CD4-positive, alpha-beta T cell treated with Interleukin-6 at 100 ng/mL for 8 hours (primary cell): ENCODE measurements at regions not wholly inside any gene's neighbourhood (a gene's known extent, or its start where the extent isn't known, plus 50 kb on each side); places are given as distances from the start of the nearest gene placed in this dataset.

ENCODE experiments used
- DNase-seq: peaks from one replicate; pipeline ENCODE4 v3.0.0-alpha.2; 2020; ENCODE audit warnings: mixed read lengths, low spot score

DNA sequence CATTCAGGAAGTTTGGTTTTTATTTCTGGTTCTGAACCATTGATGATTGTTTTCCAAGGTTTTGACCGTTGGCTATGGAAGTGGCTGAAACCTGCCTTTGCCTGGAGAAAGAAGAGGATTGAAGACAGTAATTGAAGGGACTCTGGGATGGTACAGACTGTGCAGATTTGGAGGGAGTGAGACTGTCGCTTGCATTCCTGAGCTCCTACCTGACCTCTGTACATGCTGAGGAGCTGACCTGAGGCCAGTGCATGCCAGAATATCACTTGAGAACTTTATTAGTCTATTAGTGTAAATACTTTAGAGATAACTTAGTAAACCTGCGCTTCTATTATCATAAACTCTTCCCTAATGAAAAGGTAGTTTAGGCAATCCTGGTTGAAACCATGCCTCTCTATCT is 276.4 kb downstream of the IRS2 start:
- no peak for DNase-seq

DNA sequence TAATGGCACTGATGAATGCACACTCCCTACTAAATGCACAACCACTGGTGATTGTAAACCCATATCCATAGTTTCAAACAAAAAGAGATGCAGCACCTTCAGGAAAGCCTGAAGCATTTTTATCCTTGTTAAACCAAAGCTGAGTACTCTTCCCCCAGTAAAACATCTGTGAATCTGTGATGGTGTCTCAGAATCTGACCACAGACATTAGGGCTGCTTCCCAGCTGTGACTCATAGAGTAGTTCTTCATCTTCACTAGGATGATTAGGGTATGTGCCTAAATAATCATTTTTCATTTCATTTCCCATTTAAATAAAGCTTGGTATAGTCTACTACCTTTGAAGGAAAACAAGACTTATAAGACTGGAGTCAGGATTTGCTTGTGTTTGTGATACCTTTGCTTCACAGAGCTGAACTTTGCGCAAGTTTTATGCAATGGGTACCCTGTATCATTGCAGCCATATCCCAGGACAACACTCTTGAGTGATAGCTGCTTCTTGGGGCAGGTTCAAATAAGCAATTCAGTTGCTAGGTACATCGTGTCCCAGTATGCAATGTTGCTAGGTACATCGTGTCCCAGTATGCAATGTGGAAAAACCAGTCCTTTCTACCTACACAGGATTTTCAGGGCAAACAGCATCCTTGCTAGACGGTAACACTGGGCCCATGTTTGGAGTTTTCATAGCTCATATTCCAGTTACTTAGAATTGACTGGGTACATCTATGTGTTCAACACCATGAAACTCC is 277.1 kb downstream of the IRS2 start:
- no peak for DNase-seq

GRCh38 chr13:109500146-109500773 is 286.1 kb downstream of the IRS2 start:
- no peak for DNase-seq

GRCh38 chr13:109497917-109498316 is 288.5 kb downstream of the IRS2 start:
- DNase-seq = no peak

- DNase-seq = no peak
Observed at GRCh38 chr13:109496216-109496615, 290.2 kb downstream of the IRS2 start.

DNA sequence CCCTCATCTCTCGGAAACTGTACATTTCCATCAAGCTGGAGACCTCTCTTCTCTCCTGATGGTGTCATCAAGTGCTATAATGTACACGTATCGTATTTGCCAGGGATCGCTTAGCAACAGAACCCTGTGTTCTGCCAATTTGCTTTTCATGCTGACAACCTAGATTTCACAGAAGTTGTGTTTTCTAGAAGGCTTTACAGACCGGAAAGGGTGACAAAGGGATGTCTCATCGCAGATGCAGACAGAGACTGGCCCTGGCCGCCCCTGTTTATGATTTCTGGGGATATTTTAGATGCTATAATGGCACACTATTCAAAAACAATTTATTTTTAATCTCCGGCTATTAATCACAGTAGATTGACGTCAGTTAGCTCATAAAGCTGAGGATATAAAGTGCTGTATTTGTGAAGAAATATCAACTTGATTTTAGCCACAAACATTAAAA is 291.4 kb downstream of the IRS2 start:
- no peak for DNase-seq

DNA sequence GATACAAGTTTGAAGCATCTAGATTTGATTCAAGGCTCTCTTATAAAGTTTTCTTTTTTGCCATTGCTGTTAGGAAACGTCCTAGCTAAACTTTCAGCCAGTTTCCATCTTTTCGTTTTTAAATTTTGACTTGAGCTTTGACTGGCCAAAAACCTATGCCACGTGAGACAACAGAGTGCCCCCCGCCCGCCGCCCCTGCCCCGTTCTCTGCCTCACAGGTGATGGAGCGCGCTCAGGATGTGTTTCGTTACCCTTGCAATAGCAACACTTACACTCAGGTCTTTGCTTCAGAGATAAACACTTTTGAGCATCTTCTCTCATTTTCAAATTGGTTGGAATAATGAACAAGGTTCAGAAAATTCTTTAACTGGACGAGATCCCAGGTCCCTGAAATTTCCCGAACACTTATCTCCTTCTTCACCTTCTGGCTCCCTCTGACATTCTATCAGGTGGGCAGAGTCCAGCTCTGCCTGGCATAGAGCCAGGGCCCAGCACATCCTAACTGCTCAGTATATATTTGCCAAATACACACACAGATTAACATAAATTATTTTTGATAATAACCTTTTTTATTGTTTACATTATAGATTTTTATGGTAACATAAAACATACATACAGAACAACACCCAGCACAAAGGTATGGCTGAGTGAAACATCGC is 301.1 kb downstream of the IRS2 start:
- DNase-seq = no peak

DNA sequence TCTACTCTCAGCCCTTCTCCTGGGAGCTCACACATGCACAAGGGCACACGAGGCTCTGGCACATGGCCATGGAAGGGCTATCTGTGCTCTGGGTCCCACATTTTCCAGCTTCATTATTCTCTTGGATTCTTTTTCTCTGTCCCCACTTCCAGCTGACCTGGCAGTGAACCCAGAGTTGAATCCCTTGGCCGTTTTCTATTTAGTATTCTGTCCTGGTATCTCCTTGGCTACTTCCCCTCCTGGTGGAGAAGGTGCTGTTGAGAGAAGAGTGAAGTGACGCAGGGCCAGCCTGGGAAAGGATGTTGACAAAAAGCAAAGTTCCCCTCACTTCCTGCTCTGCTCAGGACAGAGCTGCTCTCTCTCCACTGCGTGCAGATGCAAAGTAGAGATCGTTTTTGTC is 303.1 kb downstream of the IRS2 start:
- no peak for DNase-seq

DNA sequence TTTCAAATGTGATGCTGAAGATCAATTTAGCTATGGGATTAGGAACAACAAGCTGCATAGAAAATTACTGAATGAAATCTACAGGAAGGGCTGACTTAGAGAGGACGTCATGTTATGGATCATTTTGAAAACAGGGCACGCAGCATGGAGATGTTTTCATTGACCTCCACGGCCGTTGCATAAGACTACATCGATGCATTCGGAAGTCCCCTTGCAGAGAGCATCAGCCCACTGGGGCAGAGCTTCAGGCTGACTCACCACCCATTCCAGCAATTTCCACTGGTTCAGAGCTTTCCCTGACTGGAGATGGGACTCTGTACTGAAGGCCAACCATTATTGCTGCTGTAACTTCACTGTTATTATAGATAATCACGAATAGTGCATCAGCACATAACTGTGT is 305.3 kb downstream of the IRS2 start:
- no peak for DNase-seq

GRCh38 chr13:109480011-109480955 is 306.1 kb downstream of the IRS2 start:
- DNase-seq = no peak

DNA sequence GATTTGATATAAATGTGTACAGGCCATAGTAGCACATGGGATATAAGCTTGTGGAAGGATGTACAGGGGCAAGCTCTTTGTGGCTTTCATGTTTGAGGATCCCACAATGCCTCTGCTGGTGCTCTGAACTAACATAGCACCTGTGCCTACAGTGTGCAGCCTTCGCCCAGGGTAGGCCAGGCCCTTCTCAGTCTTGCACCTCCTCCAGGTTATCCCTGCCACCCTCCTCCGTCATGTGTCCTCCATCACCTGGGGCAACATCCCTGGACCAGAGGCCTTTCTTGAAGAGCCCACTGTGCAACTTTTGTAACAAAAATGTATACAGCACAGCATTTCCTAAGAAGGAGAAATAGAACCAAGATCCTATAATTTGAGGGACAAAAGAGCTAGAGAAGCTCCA is 306.8 kb downstream of the IRS2 start:
- DNase-seq = no peak

- DNase-seq = no peak
Observed at GRCh38 chr13:109476001-109476400, 310.4 kb downstream of the IRS2 start.

DNA sequence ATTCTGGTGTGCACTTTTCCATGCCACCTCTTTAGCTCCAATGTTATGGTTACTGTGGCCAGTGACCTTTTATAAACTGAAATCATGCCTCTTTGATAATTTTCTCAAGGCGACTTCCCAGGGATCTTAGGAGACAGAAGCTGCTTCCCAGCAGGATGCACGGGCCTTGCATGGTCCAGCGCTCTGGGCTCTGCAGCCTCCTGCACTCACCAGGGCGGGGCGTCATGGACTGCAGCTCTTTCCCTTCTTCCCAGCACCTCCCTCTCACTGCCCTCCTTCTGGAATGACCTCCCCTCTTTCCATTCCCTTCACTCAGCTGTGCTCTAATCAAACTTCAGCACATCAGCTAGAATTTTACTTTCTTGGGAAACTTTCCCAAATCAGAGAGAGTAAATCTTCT is 318.3 kb downstream of the IRS2 start:
- DNase-seq = no peak

- no peak for DNase-seq
Observed at GRCh38 chr13:109465148-109465547, 321.2 kb downstream of the IRS2 start.

DNA sequence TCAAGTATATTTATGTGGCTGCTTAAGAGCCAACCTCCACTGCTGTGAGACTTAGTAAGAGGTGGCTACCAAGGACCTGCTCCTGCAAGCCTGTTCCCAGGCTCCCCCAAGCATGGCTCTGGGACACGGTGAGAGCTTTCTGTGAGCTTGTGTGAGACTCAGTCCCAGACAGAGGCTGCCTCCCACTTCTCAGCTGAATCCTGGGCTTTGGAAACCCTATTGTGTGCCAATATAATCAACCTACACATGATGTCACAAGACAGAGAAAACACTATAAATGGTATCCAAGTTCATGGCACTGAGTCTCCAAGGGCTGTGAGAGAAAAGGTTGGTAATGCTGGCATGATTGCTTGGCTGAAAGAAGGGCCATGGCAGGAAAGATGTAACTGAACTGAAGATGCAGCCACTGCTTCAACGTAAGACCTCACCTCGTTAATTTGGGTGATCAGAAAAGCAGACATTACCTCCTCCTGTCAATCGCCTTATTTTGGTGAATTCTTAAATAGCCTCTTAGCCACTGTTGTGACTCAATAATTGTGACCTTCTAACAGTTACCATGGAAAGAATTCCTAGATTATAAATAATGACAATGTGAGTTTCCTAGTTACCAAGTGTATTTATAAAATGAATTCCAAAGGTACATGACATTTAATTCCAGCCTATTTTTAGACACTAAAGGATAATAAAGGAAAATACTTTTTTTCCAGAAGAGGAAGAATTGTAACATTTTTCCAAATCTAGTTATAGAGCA is 332.0 kb downstream of the IRS2 start:
- no peak for DNase-seq

GRCh38 chr13:109451726-109452125 is 334.7 kb downstream of the IRS2 start:
- no peak for DNase-seq

- no peak for DNase-seq
Observed at GRCh38 chr13:109448629-109449028, 337.8 kb downstream of the IRS2 start.

DNA sequence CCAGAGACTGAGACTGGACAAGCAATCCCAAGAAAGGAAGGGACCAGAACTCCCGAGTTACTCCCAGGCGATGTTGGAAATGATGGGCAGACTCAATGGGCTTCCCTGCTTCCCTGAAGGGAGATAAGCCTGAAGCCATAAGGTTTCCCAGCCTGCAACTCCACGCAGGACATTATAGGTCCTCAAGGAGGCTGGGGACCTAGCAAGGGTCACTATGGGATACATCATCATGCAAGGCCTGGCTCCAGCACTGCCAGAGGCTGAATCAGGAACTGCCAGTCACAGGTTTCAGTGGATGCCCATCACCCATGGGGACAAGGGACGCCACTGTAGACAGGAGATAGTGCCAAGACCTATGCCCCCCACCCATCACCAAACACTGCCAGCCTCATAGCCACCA is 338.7 kb downstream of the IRS2 start:
- DNase-seq = no peak

GRCh38 chr13:109440320-109440719 is 346.1 kb downstream of the IRS2 start:
- DNase-seq = no peak

DNA sequence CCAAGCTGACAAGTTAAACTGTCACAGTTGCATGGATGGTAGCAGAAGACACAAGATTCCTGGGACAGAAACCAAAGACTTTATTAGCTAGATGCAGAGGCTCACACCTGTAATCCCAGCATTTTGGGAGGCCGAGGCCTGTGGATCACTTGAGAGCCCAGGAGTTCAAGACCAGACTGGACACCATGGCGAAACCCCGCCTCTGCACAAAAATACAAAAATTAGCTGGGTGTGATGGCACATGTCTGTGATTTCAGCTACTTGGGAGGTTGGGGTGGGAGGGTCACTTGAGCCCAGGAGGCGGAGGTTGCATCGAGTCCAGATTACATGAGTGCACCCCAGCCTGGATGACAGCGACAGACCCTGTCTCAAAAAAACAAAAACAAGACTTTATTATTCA is 346.6 kb downstream of the IRS2 start:
- no peak for DNase-seq

DNA sequence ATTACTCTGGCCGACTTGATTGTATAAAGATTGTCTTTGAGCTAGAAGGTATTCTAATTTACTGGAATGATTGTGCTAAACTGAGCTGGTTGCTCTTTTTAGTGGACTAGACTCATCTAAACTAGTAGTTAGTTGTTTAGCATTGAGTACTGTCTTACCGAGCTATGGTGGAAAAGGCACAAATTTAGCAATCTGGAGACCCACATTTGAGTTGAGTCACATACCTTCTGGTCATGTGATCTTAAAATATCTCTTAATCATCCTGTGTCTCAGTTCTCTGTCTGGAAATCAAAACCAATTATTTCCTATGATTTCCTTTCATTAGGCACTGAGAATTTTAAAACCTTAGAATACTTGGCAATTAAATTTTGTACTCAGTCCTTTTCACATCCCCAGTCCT is 349.5 kb downstream of the IRS2 start:
- DNase-seq = no peak
